WTC11 (cell line): ENCODE measurements at regions not wholly inside any gene's neighbourhood (a gene's known extent, or its start where the extent isn't known, plus 50 kb on each side); places are given as distances from the start of the nearest gene placed in this dataset.

Experiments
- ATAC-seq: fragments of 200-7000 bp; cut with Tn5 transposase; 2 replicates; pipeline ENCODE4 v1.10.0; 2021; ENCODE audit warnings: mild to moderate bottlenecking, moderate library complexity
- CTCF ChIA-PET: fragments of 300-600 bp; sonication (Branson Sonifier 250); formaldehyde crosslinking; loops from one replicate; lab custom pipeline; 2021; ENCODE audit warnings: antibody characterized with exemption; lab: Charles Lee
- POLR2A ChIA-PET: fragments of 350-600 bp; sonication (Branson Sonifier 250); formaldehyde crosslinking; loops from one replicate; lab custom pipeline; 2021; ENCODE audit warnings: antibody characterized with exemption; lab: Charles Lee
- DNase-seq: peaks from one replicate; pipeline ENCODE4 v3.0.0; 2021; ENCODE audit warnings: low spot score
- H3K27ac Mint-ChIP-seq: 2 replicates; pipeline ENCODE4 v1.8.0; 2021; ENCODE audit warnings: mixed read lengths
- H3K27me3 Mint-ChIP-seq: 2 replicates; pipeline ENCODE4 v1.8.0; 2021; ENCODE audit warnings: low read depth, mild to moderate bottlenecking, moderate library complexity, mixed read lengths
- H3K36me3 Mint-ChIP-seq: 2 replicates; pipeline ENCODE4 v1.8.0; 2021; ENCODE audit warnings: mixed read lengths
- H3K4me1 Mint-ChIP-seq: 2 replicates; pipeline ENCODE4 v1.8.0; 2022; ENCODE audit warnings: mixed read lengths
- H3K4me3 Mint-ChIP-seq: 2 replicates; pipeline ENCODE4 v1.8.0; 2021; ENCODE audit warnings: mild to moderate bottlenecking, moderate library complexity, mixed read lengths
- H3K9me3 Mint-ChIP-seq: 2 replicates; pipeline ENCODE4 v1.8.0; 2021; ENCODE audit warnings: mixed read lengths
- ESRRA ChIP-seq: sonication (generic); formaldehyde crosslinking; IDR thresholded peaks from 2 replicates; pipeline ENCODE4 v1.8.1; 2022; ENCODE audit warnings: mild to moderate bottlenecking, missing genetic modification reagents, borderline replicate concordance
- IRF2 ChIP-seq: sonication (generic); formaldehyde crosslinking; IDR thresholded peaks from 2 replicates; pipeline ENCODE4 v1.8.0; 2022; ENCODE audit warnings: low read depth, missing genetic modification reagents, borderline replicate concordance
- JUN ChIP-seq: sonication (generic); formaldehyde crosslinking; IDR thresholded peaks from 2 replicates; pipeline ENCODE4 v1.8.0; 2023; ENCODE audit warnings: mild to moderate bottlenecking, missing genetic modification reagents
- MYBL2 ChIP-seq: sonication (generic); formaldehyde crosslinking; IDR thresholded peaks from 2 replicates; pipeline ENCODE4 v1.8.1; 2023; ENCODE audit warnings: mild to moderate bottlenecking, moderate library complexity, missing genetic modification reagents
- NFYB ChIP-seq: sonication (generic); formaldehyde crosslinking; conservative IDR thresholded peaks from 2 replicates; pipeline ENCODE4 v1.8.0; 2022; ENCODE audit warnings: low read depth, missing genetic modification reagents
- SMAD4 ChIP-seq: sonication (generic); formaldehyde crosslinking; IDR thresholded peaks from 2 replicates; pipeline ENCODE4 v1.8.0; 2022; ENCODE audit warnings: mild to moderate bottlenecking, missing genetic modification reagents
- SOX15 ChIP-seq: fragments of 250-450 bp; sonication (Bioruptor Pico); IDR thresholded peaks from 2 replicates; pipeline ENCODE4 v1.9.0; 2021; ENCODE audit warnings: mild to moderate bottlenecking
- TEAD4 ChIP-seq: sonication (generic); formaldehyde crosslinking; IDR thresholded peaks from 2 replicates; pipeline ENCODE4 v1.8.0; 2022; ENCODE audit warnings: mild to moderate bottlenecking, missing genetic modification reagents
- ZBTB21 ChIP-seq: sonication (generic); formaldehyde crosslinking; IDR thresholded peaks from 2 replicates; pipeline ENCODE4 v1.8.1; 2023; ENCODE audit warnings: mild to moderate bottlenecking, missing genetic modification reagents, borderline replicate concordance
- ZNF138 ChIP-seq: sonication (generic); formaldehyde crosslinking; conservative IDR thresholded peaks from 2 replicates; pipeline ENCODE4 v1.8.1; 2022; ENCODE audit warnings: mild to moderate bottlenecking, moderate library complexity, missing genetic modification reagents
- ZNF219 ChIP-seq: sonication (generic); formaldehyde crosslinking; IDR thresholded peaks from 2 replicates; pipeline ENCODE4 v1.8.0; 2023; ENCODE audit warnings: missing genetic modification reagents, mild to moderate bottlenecking, borderline replicate concordance
- TF ChIP-seq, protein P1 (sequence below): sonication (generic); formaldehyde crosslinking; IDR thresholded peaks from 2 replicates; pipeline ENCODE4 v1.8.1; 2023; ENCODE audit warnings: mild to moderate bottlenecking, missing genetic modification reagents, borderline replicate concordance
- TF ChIP-seq, protein P2 (sequence below): sonication (generic); formaldehyde crosslinking; IDR thresholded peaks from 2 replicates; pipeline ENCODE4 v1.8.1; 2022; ENCODE audit warnings: missing genetic modification reagents, borderline replicate concordance
- TF ChIP-seq, protein P3 (sequence below): sonication (generic); formaldehyde crosslinking; IDR thresholded peaks from 2 replicates; pipeline ENCODE4 v1.8.0; 2022; ENCODE audit warnings: mild to moderate bottlenecking, missing genetic modification reagents
- TF ChIP-seq, protein P4 (sequence below): sonication (generic); formaldehyde crosslinking; IDR thresholded peaks from 2 replicates; pipeline ENCODE4 v1.8.1; 2022; ENCODE audit warnings: low read depth, mild to moderate bottlenecking, moderate library complexity, missing genetic modification reagents, borderline replicate concordance
- TF ChIP-seq, protein P5 (sequence below): sonication (generic); formaldehyde crosslinking; IDR thresholded peaks from 2 replicates; pipeline ENCODE4 v1.8.1; 2023; ENCODE audit warnings: mild to moderate bottlenecking, missing genetic modification reagents
- TF ChIP-seq, protein P6 (sequence below): sonication (generic); formaldehyde crosslinking; IDR thresholded peaks from 2 replicates; pipeline ENCODE4 v1.8.1; 2022; ENCODE audit warnings: mild to moderate bottlenecking, moderate library complexity, missing genetic modification reagents

DNA sequence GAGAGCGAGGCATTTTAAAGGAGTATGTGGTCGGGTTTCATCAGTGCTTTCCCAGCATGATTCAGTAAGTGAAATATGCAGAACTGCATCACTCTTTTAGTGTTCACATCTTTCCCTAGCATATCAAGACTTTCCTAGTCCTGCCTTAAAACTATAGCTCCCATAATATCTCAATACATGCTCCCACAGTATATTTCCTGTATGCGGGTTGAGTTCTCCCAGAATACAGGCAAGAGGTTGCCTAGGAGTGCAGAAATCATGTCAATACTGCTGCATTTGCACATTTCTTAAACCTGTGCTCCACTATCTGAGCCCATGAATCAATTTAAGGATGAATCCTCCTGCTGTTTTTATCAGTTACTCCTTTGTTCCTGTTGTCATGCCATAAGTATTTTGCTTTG lies 386.6 kb upstream of the SLC35B3 start:
- ATAC-seq (no peak), DNase-seq (no peak)
- Mint-ChIP-seq H3K9me3 (peaks cover 7% of the 10 kb centered on the region), H3K36me3 (no peaks in the 10 kb centered on the region), H3K4me3 (no peak overlapping the region), H3K4me1 (no peaks in the 10 kb centered on the region; the same call in 1 of the 2 replicates), H3K27me3 (no peaks in the 10 kb centered on the region), H3K27ac (no peak overlapping the region)
- TF ChIP-seq, protein P1, sequence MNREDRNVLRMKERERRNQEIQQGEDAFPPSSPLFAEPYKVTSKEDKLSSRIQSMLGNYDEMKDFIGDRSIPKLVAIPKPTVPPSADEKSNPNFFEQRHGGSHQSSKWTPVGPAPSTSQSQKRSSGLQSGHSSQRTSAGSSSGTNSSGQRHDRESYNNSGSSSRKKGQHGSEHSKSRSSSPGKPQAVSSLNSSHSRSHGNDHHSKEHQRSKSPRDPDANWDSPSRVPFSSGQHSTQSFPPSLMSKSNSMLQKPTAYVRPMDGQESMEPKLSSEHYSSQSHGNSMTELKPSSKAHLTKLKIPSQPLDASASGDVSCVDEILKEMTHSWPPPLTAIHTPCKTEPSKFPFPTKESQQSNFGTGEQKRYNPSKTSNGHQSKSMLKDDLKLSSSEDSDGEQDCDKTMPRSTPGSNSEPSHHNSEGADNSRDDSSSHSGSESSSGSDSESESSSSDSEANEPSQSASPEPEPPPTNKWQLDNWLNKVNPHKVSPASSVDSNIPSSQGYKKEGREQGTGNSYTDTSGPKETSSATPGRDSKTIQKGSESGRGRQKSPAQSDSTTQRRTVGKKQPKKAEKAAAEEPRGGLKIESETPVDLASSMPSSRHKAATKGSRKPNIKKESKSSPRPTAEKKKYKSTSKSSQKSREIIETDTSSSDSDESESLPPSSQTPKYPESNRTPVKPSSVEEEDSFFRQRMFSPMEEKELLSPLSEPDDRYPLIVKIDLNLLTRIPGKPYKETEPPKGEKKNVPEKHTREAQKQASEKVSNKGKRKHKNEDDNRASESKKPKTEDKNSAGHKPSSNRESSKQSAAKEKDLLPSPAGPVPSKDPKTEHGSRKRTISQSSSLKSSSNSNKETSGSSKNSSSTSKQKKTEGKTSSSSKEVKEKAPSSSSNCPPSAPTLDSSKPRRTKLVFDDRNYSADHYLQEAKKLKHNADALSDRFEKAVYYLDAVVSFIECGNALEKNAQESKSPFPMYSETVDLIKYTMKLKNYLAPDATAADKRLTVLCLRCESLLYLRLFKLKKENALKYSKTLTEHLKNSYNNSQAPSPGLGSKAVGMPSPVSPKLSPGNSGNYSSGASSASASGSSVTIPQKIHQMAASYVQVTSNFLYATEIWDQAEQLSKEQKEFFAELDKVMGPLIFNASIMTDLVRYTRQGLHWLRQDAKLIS (CRISPR knock-in tag) = no peak
- TF ChIP-seq ZBTB21 (CRISPR knock-in tag) = no peak
- TF ChIP-seq IRF2 (CRISPR knock-in tag) = no peak
- TF ChIP-seq, protein P2, sequence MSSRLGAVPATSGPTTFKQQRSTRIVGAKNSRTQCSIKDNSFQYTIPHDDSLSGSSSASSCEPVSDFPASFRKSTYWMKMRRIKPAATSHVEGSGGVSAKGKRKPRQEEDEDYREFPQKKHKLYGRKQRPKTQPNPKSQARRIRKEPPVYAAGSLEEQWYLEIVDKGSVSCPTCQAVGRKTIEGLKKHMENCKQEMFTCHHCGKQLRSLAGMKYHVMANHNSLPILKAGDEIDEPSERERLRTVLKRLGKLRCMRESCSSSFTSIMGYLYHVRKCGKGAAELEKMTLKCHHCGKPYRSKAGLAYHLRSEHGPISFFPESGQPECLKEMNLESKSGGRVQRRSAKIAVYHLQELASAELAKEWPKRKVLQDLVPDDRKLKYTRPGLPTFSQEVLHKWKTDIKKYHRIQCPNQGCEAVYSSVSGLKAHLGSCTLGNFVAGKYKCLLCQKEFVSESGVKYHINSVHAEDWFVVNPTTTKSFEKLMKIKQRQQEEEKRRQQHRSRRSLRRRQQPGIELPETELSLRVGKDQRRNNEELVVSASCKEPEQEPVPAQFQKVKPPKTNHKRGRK (CRISPR knock-in tag) = no peak
- TF ChIP-seq, protein P3, sequence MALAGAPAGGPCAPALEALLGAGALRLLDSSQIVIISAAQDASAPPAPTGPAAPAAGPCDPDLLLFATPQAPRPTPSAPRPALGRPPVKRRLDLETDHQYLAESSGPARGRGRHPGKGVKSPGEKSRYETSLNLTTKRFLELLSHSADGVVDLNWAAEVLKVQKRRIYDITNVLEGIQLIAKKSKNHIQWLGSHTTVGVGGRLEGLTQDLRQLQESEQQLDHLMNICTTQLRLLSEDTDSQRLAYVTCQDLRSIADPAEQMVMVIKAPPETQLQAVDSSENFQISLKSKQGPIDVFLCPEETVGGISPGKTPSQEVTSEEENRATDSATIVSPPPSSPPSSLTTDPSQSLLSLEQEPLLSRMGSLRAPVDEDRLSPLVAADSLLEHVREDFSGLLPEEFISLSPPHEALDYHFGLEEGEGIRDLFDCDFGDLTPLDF (CRISPR knock-in tag) = no peak
- no peak for TF ChIP-seq SMAD4
- no peak for TF ChIP-seq MYBL2 (CRISPR knock-in tag)
- no peak for TF ChIP-seq ZNF219 (CRISPR knock-in tag)
- no peak for TF ChIP-seq ESRRA
- TF ChIP-seq, protein P4, sequence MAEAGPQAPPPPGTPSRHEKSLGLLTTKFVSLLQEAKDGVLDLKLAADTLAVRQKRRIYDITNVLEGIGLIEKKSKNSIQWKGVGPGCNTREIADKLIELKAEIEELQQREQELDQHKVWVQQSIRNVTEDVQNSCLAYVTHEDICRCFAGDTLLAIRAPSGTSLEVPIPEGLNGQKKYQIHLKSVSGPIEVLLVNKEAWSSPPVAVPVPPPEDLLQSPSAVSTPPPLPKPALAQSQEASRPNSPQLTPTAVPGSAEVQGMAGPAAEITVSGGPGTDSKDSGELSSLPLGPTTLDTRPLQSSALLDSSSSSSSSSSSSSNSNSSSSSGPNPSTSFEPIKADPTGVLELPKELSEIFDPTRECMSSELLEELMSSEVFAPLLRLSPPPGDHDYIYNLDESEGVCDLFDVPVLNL (CRISPR knock-in tag) = no peak
- TF ChIP-seq ZNF138 = no peak
- TF ChIP-seq TEAD4 = no peak
- no peak for TF ChIP-seq NFYB (CRISPR knock-in tag)
- TF ChIP-seq, protein P5, sequence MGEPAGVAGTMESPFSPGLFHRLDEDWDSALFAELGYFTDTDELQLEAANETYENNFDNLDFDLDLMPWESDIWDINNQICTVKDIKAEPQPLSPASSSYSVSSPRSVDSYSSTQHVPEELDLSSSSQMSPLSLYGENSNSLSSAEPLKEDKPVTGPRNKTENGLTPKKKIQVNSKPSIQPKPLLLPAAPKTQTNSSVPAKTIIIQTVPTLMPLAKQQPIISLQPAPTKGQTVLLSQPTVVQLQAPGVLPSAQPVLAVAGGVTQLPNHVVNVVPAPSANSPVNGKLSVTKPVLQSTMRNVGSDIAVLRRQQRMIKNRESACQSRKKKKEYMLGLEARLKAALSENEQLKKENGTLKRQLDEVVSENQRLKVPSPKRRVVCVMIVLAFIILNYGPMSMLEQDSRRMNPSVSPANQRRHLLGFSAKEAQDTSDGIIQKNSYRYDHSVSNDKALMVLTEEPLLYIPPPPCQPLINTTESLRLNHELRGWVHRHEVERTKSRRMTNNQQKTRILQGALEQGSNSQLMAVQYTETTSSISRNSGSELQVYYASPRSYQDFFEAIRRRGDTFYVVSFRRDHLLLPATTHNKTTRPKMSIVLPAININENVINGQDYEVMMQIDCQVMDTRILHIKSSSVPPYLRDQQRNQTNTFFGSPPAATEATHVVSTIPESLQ (CRISPR knock-in tag) = no peak
- no peak for TF ChIP-seq SOX15 (CRISPR knock-in tag)
- POLR2A ChIA-PET = no interaction called here
- CTCF ChIA-PET = no interaction called here

DNA sequence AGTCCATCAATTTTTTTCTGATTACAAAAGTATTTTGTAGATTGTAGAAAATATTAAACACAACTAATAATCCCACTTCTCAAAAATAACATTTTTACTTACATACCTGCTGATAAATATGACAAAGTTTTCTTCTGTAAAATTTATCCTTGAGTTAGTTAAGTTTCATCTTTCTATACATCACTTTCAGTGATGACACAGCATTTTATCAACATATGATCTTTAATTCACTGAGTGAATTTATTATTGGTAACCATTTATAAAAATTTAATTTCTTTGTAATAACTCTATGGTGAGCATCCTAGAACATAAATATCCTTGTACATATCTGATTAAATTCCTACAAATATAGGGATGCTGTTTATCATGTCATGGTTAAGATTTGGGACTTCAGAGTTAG lies 385.0 kb upstream of the SLC35B3 start:
- no peak for DNase-seq
- H3K36me3 Mint-ChIP-seq = no peaks in the 10 kb centered on the region
- POLR2A ChIA-PET = no interaction called here
- TF ChIP-seq, protein P6, sequence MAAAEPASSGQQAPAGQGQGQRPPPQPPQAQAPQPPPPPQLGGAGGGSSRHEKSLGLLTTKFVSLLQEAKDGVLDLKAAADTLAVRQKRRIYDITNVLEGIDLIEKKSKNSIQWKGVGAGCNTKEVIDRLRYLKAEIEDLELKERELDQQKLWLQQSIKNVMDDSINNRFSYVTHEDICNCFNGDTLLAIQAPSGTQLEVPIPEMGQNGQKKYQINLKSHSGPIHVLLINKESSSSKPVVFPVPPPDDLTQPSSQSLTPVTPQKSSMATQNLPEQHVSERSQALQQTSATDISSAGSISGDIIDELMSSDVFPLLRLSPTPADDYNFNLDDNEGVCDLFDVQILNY (CRISPR knock-in tag) = no peak
- no peak for TF ChIP-seq JUN
- TF ChIP-seq, all 79 proteins: peak for 0
- CTCF ChIA-PET = no interaction called here
- H3K4me3 Mint-ChIP-seq = no peak overlapping the region
- no peaks in the 10 kb centered on the region; the same call in 1 of the 2 replicates for H3K4me1 Mint-ChIP-seq
- ATAC-seq = no peak
- no peaks in the 10 kb centered on the region for H3K27me3 Mint-ChIP-seq
- peaks cover 7% of the 10 kb centered on the region for H3K9me3 Mint-ChIP-seq
- H3K27ac Mint-ChIP-seq = no peak overlapping the region
